SK-N-SH (cell line): ENCODE measurements at regions not wholly inside any gene's neighbourhood (a gene's known extent, or its start where the extent isn't known, plus 50 kb on each side); places are given as distances from the start of the nearest gene placed in this dataset.

Experiments used
- CTCF ChIA-PET: fragments of 300-600, 350-600 bp; formaldehyde crosslinking; extraction: SDS; loops from one replicate; lab custom pipeline; 2021; lab: Yijun Ruan, JAX
- POLR2A ChIA-PET: fragments of 350-600 bp; sonication (Branson Sonifier 250); formaldehyde crosslinking; extraction: SDS; loops from one replicate; lab custom pipeline; 2020; ENCODE audit warnings: antibody characterized with exemption, inconsistent platforms; lab: Yijun Ruan, JAX
- DNase-seq: peaks from one replicate; pipeline ENCODE4 v3.0.0; 2012
- H2AFZ ChIP-seq: fragments of 200-600 bp; sonication (generic); 2 replicates; pipeline ENCODE4 v1.8.1; 2016; ENCODE audit warnings: antibody characterized with exemption, mild to moderate bottlenecking, low read depth
- H3F3A ChIP-seq: fragments of 200-600 bp; sonication (generic); replicated peaks from 2 replicates; pipeline ENCODE3; 2016; ENCODE audit warnings: antibody characterized with exemption, mild to moderate bottlenecking; ENCODE audit not compliant: insufficient read depth
- H3K27ac ChIP-seq, 2 experiments: fragments of 200-500 bp in 1 of 2; fragments of 200-600 bp in 1 of 2; sonication (Bioruptor generic) in 1 of 2; sonication (generic), shearing (Covaris generic) in 1 of 2; 2 replicates each; pipeline versions ENCODE4 v1.5.1 to v1.6.1; 2014 to 2016; ENCODE audit warnings: low read depth in 2 of 2, inconsistent platforms in 1 of 2, low read length in 1 of 2, mild to moderate bottlenecking in 1 of 2, mixed read lengths in 1 of 2
- H3K27me3 ChIP-seq: fragments of 200-600 bp; sonication (generic), shearing (Covaris generic); 2 replicates; pipeline ENCODE4 v1.6.1; 2016; ENCODE audit warnings: mixed run types; ENCODE audit not compliant: insufficient read depth
- H3K36me3 ChIP-seq, 2 experiments: fragments of 200-500 bp in 1 of 2; fragments of 200-600 bp in 1 of 2; sonication (Bioruptor generic) in 1 of 2; sonication (generic) in 1 of 2; replicated peaks in 1 of 2; 2 replicates each; pipeline versions ENCODE3 to v1.5.1; 2014 to 2016; ENCODE audit warnings: low read length in 1 of 2, mild to moderate bottlenecking in 1 of 2; ENCODE audit not compliant: insufficient read depth in 2 of 2, control insufficient read depth in 1 of 2
- H3K4me1 ChIP-seq, 2 experiments: fragments of 200-500 bp in 1 of 2; fragments of 200-600 bp in 1 of 2; sonication (Bioruptor generic) in 1 of 2; sonication (generic), shearing (Covaris generic) in 1 of 2; 2 replicates each; pipeline versions ENCODE4 v1.5.1 to v1.6.1; 2014 to 2016; ENCODE audit warnings: low read depth in 1 of 2, low read length in 1 of 2, mixed run types in 1 of 2; ENCODE audit not compliant: insufficient read depth in 2 of 2, control insufficient read depth in 1 of 2
- H3K4me2 ChIP-seq: fragments of 200-600 bp; sonication (generic), shearing (Covaris generic); 2 replicates; pipeline ENCODE4 v1.6.1; 2017; ENCODE audit warnings: mixed run types
- H3K4me3 ChIP-seq, 2 experiments: fragments of 200-500 bp in 1 of 2; fragments of 200-600 bp in 1 of 2; sonication (Bioruptor generic) in 1 of 2; sonication (generic), shearing (Covaris generic) in 1 of 2; 2 replicates each; pipeline versions ENCODE4 v1.5.1 to v1.8.1; 2014 to 2016; ENCODE audit warnings: low read depth in 2 of 2, inconsistent platforms in 1 of 2, low read length in 1 of 2, mild to moderate bottlenecking in 1 of 2, mixed read lengths in 1 of 2, moderate library complexity in 1 of 2
- H3K79me2 ChIP-seq: fragments of 200-600 bp; sonication (generic); 2 replicates; pipeline ENCODE4 v1.8.1; 2017; ENCODE audit warnings: mild to moderate bottlenecking; ENCODE audit not compliant: insufficient read depth
- H3K9ac ChIP-seq: fragments of 200-600 bp; sonication (generic); 2 replicates; pipeline ENCODE4 v1.6.1; 2017; ENCODE audit warnings: mixed run types
- H3K9me2 ChIP-seq: fragments of 200-600 bp; sonication (generic); 2 replicates; pipeline ENCODE4 v1.6.1; 2017; ENCODE audit warnings: mixed run types
- H3K9me3 ChIP-seq: fragments of 200-600 bp; sonication (generic); 2 replicates; pipeline ENCODE4 v1.6.1; 2017; ENCODE audit warnings: mixed run types, mild to moderate bottlenecking, moderate library complexity
- H4K20me1 ChIP-seq: fragments of 200-600 bp; sonication (generic); 2 replicates; pipeline ENCODE4 v1.6.1; 2017; ENCODE audit warnings: mild to moderate bottlenecking, mixed run types; ENCODE audit not compliant: insufficient read depth
- CHD2 ChIP-seq: fragments of 150-350 bp; IDR thresholded peaks from 2 replicates; pipeline ENCODE4 v1.6.1; 2018; ENCODE audit warnings: low read length; ENCODE audit not compliant: partially characterized antibody
- ELF1 ChIP-seq: IDR thresholded peaks from 2 replicates; pipeline ENCODE4 v1.4.0; 2012
- EZH2phosphoT487 ChIP-seq: fragments of 200-600 bp; sonication (generic); IDR thresholded peaks from 2 replicates; pipeline ENCODE4 v1.6.1; 2017; ENCODE audit warnings: low read depth, mixed run types, mild to moderate bottlenecking, antibody characterized with exemption, moderate library complexity, borderline replicate concordance
- FOXJ3 ChIP-seq: sonication (generic); formaldehyde crosslinking; IDR thresholded peaks from 2 replicates; pipeline ENCODE4 v1.5.1; 2020; ENCODE audit warnings: mild to moderate bottlenecking, missing genetic modification reagents
- FOXM1 ChIP-seq: IDR thresholded peaks from 2 replicates; pipeline ENCODE4 v1.4.0; 2012; ENCODE audit warnings: low read depth, mild to moderate bottlenecking
- MEF2A ChIP-seq: IDR thresholded peaks from 2 replicates; pipeline ENCODE4 v1.4.0; 2012; ENCODE audit warnings: low read depth, borderline replicate concordance
- NRF1 ChIP-seq: IDR thresholded peaks from 2 replicates; pipeline ENCODE4 v1.6.1; 2012; ENCODE audit warnings: low read depth, mild to moderate bottlenecking, low read length
- RAD21 ChIP-seq: IDR thresholded peaks from 2 replicates; pipeline ENCODE4 v1.6.1; 2012; ENCODE audit warnings: mild to moderate bottlenecking, low read length
- RCOR1 ChIP-seq: fragments of 150-350 bp; IDR thresholded peaks from 2 replicates; pipeline ENCODE4 v1.6.1; 2017; ENCODE audit warnings: antibody characterized with exemption, low read length
- RFX5 ChIP-seq: IDR thresholded peaks from 2 replicates; pipeline ENCODE4 v1.6.1; 2012; ENCODE audit warnings: mild to moderate bottlenecking, improper control_type of control experiment, low read length
- RXRA ChIP-seq: IDR thresholded peaks from 2 replicates; pipeline ENCODE4 v1.4.0; 2012; ENCODE audit warnings: low read depth, mild to moderate bottlenecking, borderline replicate concordance
- SIN3A ChIP-seq: IDR thresholded peaks from 2 replicates; pipeline ENCODE4 v1.6.1; 2012; ENCODE audit warnings: low read depth, mild to moderate bottlenecking, low read length, moderate library complexity, borderline replicate concordance
- SMC3 ChIP-seq: IDR thresholded peaks from 2 replicates; pipeline ENCODE4 v1.6.1; 2012; ENCODE audit warnings: low read depth, low read length, improper control_type of control experiment
- WGBS: methylation state at CpG from one replicate; pipeline ENCODE4 v1.1.6; 2017; ENCODE audit warnings: low lambda C conversion rate; 5-methylcytosine and 5-hydroxymethylcytosine counted together
- TF ChIP-seq, protein P1 (sequence below): IDR thresholded peaks from 2 replicates; pipeline ENCODE4 v1.6.1; 2012; ENCODE audit warnings: mild to moderate bottlenecking, low read depth, low read length, moderate library complexity
- TF ChIP-seq, protein P2 (sequence below): IDR thresholded peaks from 2 replicates; pipeline ENCODE4; 2012
- TF ChIP-seq, protein P3 (sequence below): IDR thresholded peaks from 2 replicates; pipeline ENCODE4 v1.4.0; 2012; ENCODE audit warnings: low read depth
- TF ChIP-seq, protein P4 (sequence below): fragments of 200-600 bp; sonication (generic); IDR thresholded peaks from 2 replicates; pipeline ENCODE4 v1.6.1; 2017; ENCODE audit warnings: antibody characterized with exemption, mild to moderate bottlenecking, moderate library complexity

DNA sequence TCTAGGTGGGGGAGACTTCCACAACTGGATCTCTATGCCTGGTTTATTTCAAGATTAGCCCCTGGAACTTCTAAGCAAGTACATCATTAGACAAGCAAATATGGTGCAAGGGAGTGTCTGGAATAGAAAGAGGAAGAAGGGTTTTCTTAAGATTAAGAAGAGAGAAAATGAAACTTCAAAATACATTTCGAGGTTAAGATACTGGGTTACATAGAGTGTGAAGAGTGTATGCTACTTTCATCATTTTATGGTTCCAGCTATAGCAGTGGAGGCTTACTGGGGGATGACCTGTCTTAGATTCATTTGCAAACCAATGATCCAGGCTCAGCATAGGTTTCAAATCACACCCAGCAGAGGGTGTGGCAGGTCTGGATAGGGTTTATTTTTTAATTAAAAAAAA, 144.4 kb upstream of the GATB start:
- Histone ChIP-seq H2AFZ (no peak overlapping the region), H3K36me3 (no peaks in the 10 kb centered on the region), H3K4me3 (no peak overlapping the region), H3K4me2 (no peak overlapping the region), H3K27ac (no peak overlapping the region), H4K20me1 (no peaks in the 10 kb centered on the region), H3K9me3 (no peaks in the 10 kb centered on the region), H3K4me1 (no peaks in the 10 kb centered on the region; a peak in 1 of 4 replicates), H3F3A (no peaks in the 10 kb centered on the region), H3K9ac (no peak overlapping the region), H3K79me2 (no peaks in the 10 kb centered on the region), H3K9me2 (no peaks in the 10 kb centered on the region), H3K27me3 (no peaks in the 10 kb centered on the region)
- TF ChIP-seq SMC3 (no peak), RAD21 (no peak), MEF2A (no peak), NRF1 (no peak), CHD2 (no peak), RCOR1 (no peak), RFX5 (no peak), EZH2phosphoT487 (no peak), RXRA (no peak), FOXJ3 (CRISPR knock-in tag) (no peak), ELF1 (no peak), FOXM1 (no peak), SIN3A (no peak)
- TF ChIP-seq, protein P1, sequence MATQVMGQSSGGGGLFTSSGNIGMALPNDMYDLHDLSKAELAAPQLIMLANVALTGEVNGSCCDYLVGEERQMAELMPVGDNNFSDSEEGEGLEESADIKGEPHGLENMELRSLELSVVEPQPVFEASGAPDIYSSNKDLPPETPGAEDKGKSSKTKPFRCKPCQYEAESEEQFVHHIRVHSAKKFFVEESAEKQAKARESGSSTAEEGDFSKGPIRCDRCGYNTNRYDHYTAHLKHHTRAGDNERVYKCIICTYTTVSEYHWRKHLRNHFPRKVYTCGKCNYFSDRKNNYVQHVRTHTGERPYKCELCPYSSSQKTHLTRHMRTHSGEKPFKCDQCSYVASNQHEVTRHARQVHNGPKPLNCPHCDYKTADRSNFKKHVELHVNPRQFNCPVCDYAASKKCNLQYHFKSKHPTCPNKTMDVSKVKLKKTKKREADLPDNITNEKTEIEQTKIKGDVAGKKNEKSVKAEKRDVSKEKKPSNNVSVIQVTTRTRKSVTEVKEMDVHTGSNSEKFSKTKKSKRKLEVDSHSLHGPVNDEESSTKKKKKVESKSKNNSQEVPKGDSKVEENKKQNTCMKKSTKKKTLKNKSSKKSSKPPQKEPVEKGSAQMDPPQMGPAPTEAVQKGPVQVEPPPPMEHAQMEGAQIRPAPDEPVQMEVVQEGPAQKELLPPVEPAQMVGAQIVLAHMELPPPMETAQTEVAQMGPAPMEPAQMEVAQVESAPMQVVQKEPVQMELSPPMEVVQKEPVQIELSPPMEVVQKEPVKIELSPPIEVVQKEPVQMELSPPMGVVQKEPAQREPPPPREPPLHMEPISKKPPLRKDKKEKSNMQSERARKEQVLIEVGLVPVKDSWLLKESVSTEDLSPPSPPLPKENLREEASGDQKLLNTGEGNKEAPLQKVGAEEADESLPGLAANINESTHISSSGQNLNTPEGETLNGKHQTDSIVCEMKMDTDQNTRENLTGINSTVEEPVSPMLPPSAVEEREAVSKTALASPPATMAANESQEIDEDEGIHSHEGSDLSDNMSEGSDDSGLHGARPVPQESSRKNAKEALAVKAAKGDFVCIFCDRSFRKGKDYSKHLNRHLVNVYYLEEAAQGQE: no peak
- TF ChIP-seq, protein P2, sequence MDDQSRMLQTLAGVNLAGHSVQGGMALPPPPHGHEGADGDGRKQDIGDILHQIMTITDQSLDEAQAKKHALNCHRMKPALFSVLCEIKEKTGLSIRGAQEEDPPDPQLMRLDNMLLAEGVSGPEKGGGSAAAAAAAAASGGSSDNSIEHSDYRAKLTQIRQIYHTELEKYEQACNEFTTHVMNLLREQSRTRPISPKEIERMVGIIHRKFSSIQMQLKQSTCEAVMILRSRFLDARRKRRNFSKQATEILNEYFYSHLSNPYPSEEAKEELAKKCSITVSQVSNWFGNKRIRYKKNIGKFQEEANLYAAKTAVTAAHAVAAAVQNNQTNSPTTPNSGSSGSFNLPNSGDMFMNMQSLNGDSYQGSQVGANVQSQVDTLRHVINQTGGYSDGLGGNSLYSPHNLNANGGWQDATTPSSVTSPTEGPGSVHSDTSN: no peak
- TF ChIP-seq, protein P3, sequence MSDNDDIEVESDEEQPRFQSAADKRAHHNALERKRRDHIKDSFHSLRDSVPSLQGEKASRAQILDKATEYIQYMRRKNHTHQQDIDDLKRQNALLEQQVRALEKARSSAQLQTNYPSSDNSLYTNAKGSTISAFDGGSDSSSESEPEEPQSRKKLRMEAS: no peak
- TF ChIP-seq, protein P4, sequence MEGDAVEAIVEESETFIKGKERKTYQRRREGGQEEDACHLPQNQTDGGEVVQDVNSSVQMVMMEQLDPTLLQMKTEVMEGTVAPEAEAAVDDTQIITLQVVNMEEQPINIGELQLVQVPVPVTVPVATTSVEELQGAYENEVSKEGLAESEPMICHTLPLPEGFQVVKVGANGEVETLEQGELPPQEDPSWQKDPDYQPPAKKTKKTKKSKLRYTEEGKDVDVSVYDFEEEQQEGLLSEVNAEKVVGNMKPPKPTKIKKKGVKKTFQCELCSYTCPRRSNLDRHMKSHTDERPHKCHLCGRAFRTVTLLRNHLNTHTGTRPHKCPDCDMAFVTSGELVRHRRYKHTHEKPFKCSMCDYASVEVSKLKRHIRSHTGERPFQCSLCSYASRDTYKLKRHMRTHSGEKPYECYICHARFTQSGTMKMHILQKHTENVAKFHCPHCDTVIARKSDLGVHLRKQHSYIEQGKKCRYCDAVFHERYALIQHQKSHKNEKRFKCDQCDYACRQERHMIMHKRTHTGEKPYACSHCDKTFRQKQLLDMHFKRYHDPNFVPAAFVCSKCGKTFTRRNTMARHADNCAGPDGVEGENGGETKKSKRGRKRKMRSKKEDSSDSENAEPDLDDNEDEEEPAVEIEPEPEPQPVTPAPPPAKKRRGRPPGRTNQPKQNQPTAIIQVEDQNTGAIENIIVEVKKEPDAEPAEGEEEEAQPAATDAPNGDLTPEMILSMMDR: no peak
- 0% methylated on average over 1 of the region's 1 CpG for WGBS
- ChIA-PET POLR2A (no interaction called here), CTCF (no interaction called here)
- no peak for DNase-seq
